Calu3 (cell line): ENCODE measurements at regions not wholly inside any gene's neighbourhood (a gene's known extent, or its start where the extent isn't known, plus 50 kb on each side); places are given as distances from the start of the nearest gene placed in this dataset.
"Not testable (repeated sequence)": the region's sequence is repeated elsewhere in the genome, so short reads cannot be mapped to it uniquely, and the experiment has no call there.

ENCODE experiments used
- BruUV-seq: library from RNA; stranded (reverse); fragments of 400-500 nt; replicated peaks from 2 replicates; lab custom pipeline; 2021; lab: Mats Ljungman, UMichigan
- CTCF ChIA-PET: fragments of 300-600 bp; sonication (Branson Sonifier 250); formaldehyde crosslinking; loops from one replicate; lab custom pipeline; 2022; ENCODE audit warnings: antibody characterized with exemption; lab: Charles Lee
- DNase-seq: peaks from one replicate; pipeline ENCODE4 v3.0.0; 2022
- H3K27ac Mint-ChIP-seq: one replicate; pipeline ENCODE4 v1.8.0; 2022; ENCODE audit warnings: mixed read lengths; ENCODE audit not compliant: unreplicated experiment
- H3K27me3 Mint-ChIP-seq: one replicate; pipeline ENCODE4 v1.8.0; 2022; ENCODE audit warnings: mixed read lengths; ENCODE audit not compliant: unreplicated experiment
- H3K36me3 Mint-ChIP-seq: one replicate; pipeline ENCODE4 v1.8.0; 2022; ENCODE audit warnings: mild to moderate bottlenecking, moderate library complexity, mixed read lengths; ENCODE audit not compliant: insufficient read depth, unreplicated experiment
- H3K4me1 Mint-ChIP-seq: one replicate; pipeline ENCODE4 v1.8.0; 2022; ENCODE audit warnings: mild to moderate bottlenecking, low read depth, mixed read lengths; ENCODE audit not compliant: unreplicated experiment
- H3K4me3 Mint-ChIP-seq: one replicate; pipeline ENCODE4 v1.8.0; 2022; ENCODE audit warnings: mild to moderate bottlenecking, low read depth, moderate library complexity, mixed read lengths; ENCODE audit not compliant: unreplicated experiment
- H3K9me3 Mint-ChIP-seq: one replicate; pipeline ENCODE4 v1.8.0; 2022; ENCODE audit warnings: low read depth, mixed read lengths; ENCODE audit not compliant: unreplicated experiment
- intact Hi-C: fragments of 100-400 bp; cut with micrococcal nuclease; formaldehyde crosslinking; loops from one replicate; pipeline ENCODE4 v1.10.0; 2022; ENCODE audit not compliant: unreplicated experiment
- TF ChIP-seq, protein P1 (sequence below): fragments of 200-600 bp; IDR thresholded peaks from one replicate; pipeline ENCODE4 v1.8.0; 2022; ENCODE audit warnings: antibody characterized with exemption; ENCODE audit not compliant: unreplicated experiment

DNA sequence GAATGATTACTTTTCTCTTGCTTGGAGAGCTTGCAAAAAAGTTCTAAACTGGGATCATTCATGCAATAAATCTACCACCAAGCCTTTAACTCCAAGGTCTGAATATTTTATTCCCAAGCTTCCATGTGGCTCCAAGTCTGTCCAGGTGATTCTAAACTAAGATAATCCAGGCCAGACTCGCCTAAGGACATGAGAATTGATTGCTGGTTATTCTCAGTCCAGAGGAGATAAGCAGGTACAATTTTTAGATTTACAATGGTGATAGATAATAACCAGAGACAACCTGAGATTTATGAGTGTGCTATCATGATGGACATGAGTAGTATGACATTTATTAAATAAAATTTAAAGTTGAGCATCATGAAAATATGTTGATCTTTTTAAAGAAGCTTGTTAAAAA lies 156.5 kb upstream of the SPRY2 start:
- DNase-seq, result no peak
- intact Hi-C loops, result no loop called here
- no peaks in the 10 kb centered on the region for H3K27me3 Mint-ChIP-seq
- H3K4me3 Mint-ChIP-seq, result no peak overlapping the region
- no peak overlapping the region for H3K27ac Mint-ChIP-seq
- TF ChIP-seq, protein P1, sequence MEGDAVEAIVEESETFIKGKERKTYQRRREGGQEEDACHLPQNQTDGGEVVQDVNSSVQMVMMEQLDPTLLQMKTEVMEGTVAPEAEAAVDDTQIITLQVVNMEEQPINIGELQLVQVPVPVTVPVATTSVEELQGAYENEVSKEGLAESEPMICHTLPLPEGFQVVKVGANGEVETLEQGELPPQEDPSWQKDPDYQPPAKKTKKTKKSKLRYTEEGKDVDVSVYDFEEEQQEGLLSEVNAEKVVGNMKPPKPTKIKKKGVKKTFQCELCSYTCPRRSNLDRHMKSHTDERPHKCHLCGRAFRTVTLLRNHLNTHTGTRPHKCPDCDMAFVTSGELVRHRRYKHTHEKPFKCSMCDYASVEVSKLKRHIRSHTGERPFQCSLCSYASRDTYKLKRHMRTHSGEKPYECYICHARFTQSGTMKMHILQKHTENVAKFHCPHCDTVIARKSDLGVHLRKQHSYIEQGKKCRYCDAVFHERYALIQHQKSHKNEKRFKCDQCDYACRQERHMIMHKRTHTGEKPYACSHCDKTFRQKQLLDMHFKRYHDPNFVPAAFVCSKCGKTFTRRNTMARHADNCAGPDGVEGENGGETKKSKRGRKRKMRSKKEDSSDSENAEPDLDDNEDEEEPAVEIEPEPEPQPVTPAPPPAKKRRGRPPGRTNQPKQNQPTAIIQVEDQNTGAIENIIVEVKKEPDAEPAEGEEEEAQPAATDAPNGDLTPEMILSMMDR, result no peak
- CTCF ChIA-PET, result interaction anchor here (0.9 kb wide), 1 partner anchor 79 kb away, joined by 3 read pairs; no protein-coding TSS in a partner anchor
- no peaks in the 10 kb centered on the region for H3K4me1 Mint-ChIP-seq
- no peaks in the 10 kb centered on the region for H3K36me3 Mint-ChIP-seq
- no TSS peak for BruUV-seq
- H3K9me3 Mint-ChIP-seq, result no peaks in the 10 kb centered on the region

DNA sequence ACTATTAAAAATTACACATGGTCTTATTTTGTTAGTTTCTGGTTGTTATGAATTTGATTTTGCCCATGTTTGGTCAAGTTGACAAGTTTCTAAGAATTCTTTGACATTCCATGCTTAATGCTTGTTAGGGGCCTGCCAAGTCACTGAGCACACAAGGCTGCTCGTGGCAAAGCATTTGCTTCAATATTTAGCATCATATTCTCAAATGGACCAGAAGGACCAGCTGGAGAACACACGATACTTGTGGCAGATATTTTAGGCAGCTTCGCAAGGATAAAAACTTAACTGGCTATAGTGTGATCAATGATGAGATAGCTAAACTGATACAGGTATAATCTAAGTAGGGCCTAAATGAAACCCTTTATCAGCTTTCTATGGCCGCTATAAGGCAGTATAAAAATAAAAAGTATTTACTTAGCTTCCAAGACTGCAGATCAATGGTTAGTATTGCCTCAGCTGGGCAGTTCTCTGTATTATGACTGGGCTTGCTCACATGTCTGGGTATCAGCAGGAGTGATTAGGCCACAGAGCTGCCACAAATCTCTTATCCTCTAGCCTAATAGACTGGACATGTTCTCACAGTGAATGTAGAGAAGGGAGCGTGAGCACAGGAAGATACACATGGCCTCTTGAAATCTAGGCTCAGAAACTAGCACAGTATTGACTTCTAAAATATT lies 155.9 kb upstream of the SPRY2 start:
- BruUV-seq, result no TSS peak
- DNase-seq, result no peak
- intact Hi-C loops, result no loop called here
- TF ChIP-seq, protein P1, result no peak
- CTCF ChIA-PET, result no interaction called here
- H3K27me3 Mint-ChIP-seq, result no peaks in the 10 kb centered on the region
- no peaks in the 10 kb centered on the region for H3K9me3 Mint-ChIP-seq
- H3K27ac Mint-ChIP-seq, result no peak overlapping the region
- no peaks in the 10 kb centered on the region for H3K36me3 Mint-ChIP-seq
- no peak overlapping the region for H3K4me3 Mint-ChIP-seq
- no peaks in the 10 kb centered on the region for H3K4me1 Mint-ChIP-seq

DNA sequence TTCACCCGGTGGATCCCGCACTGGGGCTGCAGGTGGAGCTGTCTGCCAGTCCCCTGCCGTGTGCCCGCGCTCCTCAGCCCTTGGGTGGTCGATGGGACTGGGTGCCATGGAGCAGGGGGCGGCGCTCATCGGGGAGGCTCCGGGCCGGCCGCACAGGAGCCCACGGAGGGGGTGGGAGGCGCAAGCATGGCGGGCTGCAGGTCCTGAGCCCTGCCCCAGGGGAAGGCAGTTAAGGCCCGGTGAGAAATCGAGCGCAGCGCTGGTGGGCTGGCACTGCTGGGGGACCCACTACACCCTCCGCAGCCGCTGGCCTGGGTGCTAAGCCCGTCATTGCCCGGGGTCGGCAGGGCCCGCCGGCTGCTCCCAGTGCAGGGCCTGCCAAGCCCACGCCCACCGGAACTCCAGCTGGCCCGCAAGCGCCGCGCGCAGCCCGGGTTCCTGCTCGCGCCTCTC lies 149.6 kb upstream of the SPRY2 start:
- H3K36me3 Mint-ChIP-seq, H3K9me3 Mint-ChIP-seq, BruUV-seq, H3K4me3 Mint-ChIP-seq, DNase-seq, H3K27ac Mint-ChIP-seq, H3K27me3 Mint-ChIP-seq, CTCF ChIA-PET, intact Hi-C loops, H3K4me1 Mint-ChIP-seq: not testable (repeated sequence)

DNA sequence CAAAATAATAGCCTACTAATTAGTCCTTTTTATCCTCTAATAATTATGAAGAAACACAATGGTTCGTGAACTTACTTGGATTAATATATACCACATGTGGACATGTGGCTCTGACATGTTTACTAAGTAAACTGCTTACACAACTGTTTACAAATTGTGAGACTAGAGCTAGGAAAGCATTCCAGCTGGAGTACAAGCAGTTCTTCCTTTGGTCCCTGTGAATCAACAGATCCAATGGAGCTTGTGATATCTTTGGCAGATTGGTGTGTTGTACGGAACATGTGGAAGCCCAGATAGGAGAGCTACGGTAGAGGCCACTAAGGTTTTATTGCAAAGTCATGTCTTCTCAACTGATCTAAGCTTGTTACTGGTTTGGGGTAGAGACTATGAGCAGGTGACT lies 145.5 kb upstream of the SPRY2 start:
- TF ChIP-seq, protein P1, result no peak
- Mint-ChIP-seq H3K4me3 (no peak overlapping the region), H3K27ac (no peak overlapping the region), H3K27me3 (no peaks in the 10 kb centered on the region), H3K9me3 (no peaks in the 10 kb centered on the region), H3K36me3 (no peaks in the 10 kb centered on the region), H3K4me1 (no peaks in the 10 kb centered on the region)
- intact Hi-C loops, result no loop called here
- no peak for DNase-seq
- no TSS peak for BruUV-seq
- CTCF ChIA-PET, result no interaction called here

DNA sequence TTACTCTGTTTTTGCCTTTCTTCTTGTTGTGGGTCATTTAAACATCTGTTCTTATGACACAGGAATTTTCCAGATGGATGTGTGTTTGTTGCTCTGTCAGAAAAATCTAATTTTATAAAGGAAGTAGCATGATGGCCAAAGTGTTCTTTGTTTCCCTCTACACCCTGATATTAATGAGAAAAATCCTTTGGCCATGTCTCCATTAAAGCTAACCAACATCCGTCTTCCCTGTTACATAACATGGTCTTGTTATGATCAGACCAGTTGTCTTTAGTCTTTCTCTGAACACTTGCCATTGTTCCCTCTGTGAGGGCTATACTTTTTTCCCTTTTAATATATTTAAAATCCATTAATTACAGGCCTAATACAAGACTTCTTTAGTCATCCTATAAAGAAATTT lies 142.2 kb upstream of the SPRY2 start:
- Mint-ChIP-seq H3K27me3 (no peaks in the 10 kb centered on the region), H3K27ac (no peak overlapping the region), H3K36me3 (no peaks in the 10 kb centered on the region), H3K4me3 (no peak overlapping the region), H3K4me1 (no peaks in the 10 kb centered on the region), H3K9me3 (no peaks in the 10 kb centered on the region)
- CTCF ChIA-PET, result no interaction called here
- intact Hi-C loops, result no loop called here
- TF ChIP-seq, protein P1, result no peak
- BruUV-seq, result no TSS peak
- no peak for DNase-seq
